ENCODE measurements at regions not wholly inside any gene's neighbourhood (a gene's known extent, or its start where the extent isn't known, plus 50 kb on each side); places are given as distances from the start of the nearest gene placed in this dataset.

DNA sequence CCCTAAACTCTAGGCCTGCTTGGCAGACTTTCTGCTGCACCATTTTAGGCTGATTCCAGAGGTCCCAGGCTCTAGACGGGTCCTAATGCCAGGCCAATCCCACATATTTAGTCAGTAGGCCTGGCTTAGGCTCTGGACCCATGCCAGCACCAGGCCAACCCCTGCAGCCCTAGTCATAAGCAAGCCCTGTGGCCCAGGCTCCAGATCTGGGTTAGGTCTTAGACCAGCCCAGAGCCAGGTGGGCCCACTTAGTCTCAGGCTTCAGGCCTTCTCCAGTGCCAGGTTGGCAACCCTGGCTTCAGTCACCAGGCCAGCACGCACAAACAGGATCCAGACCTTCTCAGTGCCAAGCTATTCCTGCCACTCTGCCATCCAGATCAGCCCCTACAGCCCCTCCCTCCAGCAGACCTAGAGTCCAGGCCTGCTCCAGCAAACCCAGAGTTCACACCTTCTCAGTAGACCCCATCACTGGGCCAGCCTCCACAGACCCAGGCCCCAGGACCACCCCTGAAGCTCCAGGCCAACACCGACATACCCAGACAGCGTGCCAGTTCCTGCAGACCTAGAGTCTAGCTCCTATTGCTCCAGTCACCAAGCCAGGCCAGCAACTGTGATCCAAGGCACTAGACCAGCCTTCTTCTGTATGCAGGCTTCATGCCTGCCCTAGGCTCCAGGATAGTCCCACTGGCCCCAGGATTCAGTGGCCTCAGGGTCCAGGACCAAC, 467.6 kb downstream of the RWDD3 start:
- no peaks in the 10 kb centered on the region for H3K27me3 ChIP-seq (ENCODE audit: low read length)
- no peak overlapping the region for H3K9ac ChIP-seq (ENCODE audit: low read length)
- H3K9me3 ChIP-seq (ENCODE audit: insufficient read depth, low read length): no peaks in the 10 kb centered on the region
- no peak overlapping the region for H3K27ac ChIP-seq (ENCODE audit: low read depth, low read length)
- no peak overlapping the region for H3K4me2 ChIP-seq (ENCODE audit: low read depth, low read length, poor library complexity, severe bottlenecking)
- H2AFZ ChIP-seq (ENCODE audit: low read depth, low read length, severe bottlenecking): no peak overlapping the region
- no peaks in the 10 kb centered on the region for H3K9me2 ChIP-seq (replicated peaks; ENCODE audit: insufficient read depth, low read length)
- H3K36me3 ChIP-seq (ENCODE audit: low read length): no peaks in the 10 kb centered on the region
- TF ChIP-seq, protein P1, sequence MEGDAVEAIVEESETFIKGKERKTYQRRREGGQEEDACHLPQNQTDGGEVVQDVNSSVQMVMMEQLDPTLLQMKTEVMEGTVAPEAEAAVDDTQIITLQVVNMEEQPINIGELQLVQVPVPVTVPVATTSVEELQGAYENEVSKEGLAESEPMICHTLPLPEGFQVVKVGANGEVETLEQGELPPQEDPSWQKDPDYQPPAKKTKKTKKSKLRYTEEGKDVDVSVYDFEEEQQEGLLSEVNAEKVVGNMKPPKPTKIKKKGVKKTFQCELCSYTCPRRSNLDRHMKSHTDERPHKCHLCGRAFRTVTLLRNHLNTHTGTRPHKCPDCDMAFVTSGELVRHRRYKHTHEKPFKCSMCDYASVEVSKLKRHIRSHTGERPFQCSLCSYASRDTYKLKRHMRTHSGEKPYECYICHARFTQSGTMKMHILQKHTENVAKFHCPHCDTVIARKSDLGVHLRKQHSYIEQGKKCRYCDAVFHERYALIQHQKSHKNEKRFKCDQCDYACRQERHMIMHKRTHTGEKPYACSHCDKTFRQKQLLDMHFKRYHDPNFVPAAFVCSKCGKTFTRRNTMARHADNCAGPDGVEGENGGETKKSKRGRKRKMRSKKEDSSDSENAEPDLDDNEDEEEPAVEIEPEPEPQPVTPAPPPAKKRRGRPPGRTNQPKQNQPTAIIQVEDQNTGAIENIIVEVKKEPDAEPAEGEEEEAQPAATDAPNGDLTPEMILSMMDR (IDR thresholded peaks at IDR 0.05; ENCODE audit: insufficient read depth, low read length, poor library complexity, severe bottlenecking): no peak
- TF ChIP-seq EZH2phosphoT487 (conservative IDR thresholded peaks at IDR 0.05; ENCODE audit: low read length): no peak
- no peak overlapping the region for H3K4me3 ChIP-seq (ENCODE audit: insufficient read depth, low read length, poor library complexity, severe bottlenecking)
- H3K79me2 ChIP-seq (ENCODE audit: insufficient read depth, low read length): no peaks in the 10 kb centered on the region
- no peaks in the 10 kb centered on the region for H3F3A ChIP-seq (ENCODE audit: insufficient read depth)
- H4K20me1 ChIP-seq (ENCODE audit: low read depth, low read length): no peaks in the 10 kb centered on the region

DNA sequence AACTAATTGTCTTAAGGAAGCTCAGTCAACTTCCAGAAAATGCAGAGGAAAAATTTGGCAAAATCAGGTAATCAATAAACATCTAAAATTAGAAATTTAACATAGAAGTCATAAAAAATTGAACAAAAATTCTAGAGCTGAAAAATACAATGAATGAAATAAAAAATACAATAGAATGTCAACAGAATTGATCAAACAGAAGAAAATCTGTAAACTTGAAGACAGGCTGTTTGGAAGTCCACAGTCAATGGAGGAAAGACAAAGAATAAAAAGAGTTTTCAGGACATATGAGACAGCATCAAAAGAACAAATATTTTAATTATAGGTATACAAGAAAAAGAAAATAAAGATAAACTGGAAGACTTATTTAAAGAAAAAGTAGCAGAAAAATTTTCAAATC, 469.0 kb downstream of the RWDD3 start:
- H2AFZ ChIP-seq (ENCODE audit: low read depth, low read length, severe bottlenecking): no peak overlapping the region
- TF ChIP-seq, protein P1 (IDR thresholded peaks at IDR 0.05; ENCODE audit: insufficient read depth, low read length, poor library complexity, severe bottlenecking): no peak
- TF ChIP-seq EZH2phosphoT487 (conservative IDR thresholded peaks at IDR 0.05; ENCODE audit: low read length): no peak
- no peak overlapping the region for H3K4me3 ChIP-seq (ENCODE audit: insufficient read depth, low read length, poor library complexity, severe bottlenecking)
- H3K27ac ChIP-seq (ENCODE audit: low read depth, low read length): no peak overlapping the region
- H4K20me1 ChIP-seq (ENCODE audit: low read depth, low read length): no peaks in the 10 kb centered on the region
- H3K79me2 ChIP-seq (ENCODE audit: insufficient read depth, low read length): no peaks in the 10 kb centered on the region
- no peak overlapping the region for H3K9ac ChIP-seq (ENCODE audit: low read length)
- no peaks in the 10 kb centered on the region for H3K27me3 ChIP-seq (ENCODE audit: low read length)
- H3K9me3 ChIP-seq (ENCODE audit: insufficient read depth, low read length): no peaks in the 10 kb centered on the region
- no peaks in the 10 kb centered on the region for H3K9me2 ChIP-seq (replicated peaks; ENCODE audit: insufficient read depth, low read length)
- H3F3A ChIP-seq (ENCODE audit: insufficient read depth): no peaks in the 10 kb centered on the region
- no peaks in the 10 kb centered on the region for H3K36me3 ChIP-seq (ENCODE audit: low read length)
- no peak overlapping the region for H3K4me2 ChIP-seq (ENCODE audit: low read depth, low read length, poor library complexity, severe bottlenecking)

DNA sequence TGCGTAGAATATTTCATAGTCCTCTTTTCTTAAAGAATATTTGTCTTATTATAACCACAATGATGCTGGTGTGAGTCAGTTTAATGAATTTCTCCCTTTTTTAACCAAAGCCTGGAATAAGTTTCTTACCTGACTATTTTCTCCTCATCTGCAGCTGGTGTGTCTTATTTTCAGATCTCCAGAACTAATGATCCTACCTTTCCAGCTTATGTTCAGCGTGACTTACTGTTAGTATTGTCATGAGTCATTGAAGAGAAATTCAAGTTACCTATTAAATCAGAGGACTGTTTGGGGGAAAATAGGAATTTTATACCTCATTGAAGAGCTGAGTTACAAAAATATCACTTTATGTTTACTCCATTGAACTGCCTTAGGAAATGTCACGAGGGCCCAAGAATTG, 482.1 kb downstream of the RWDD3 start:
- H3K27me3 ChIP-seq (ENCODE audit: low read length): no peaks in the 10 kb centered on the region
- no peak overlapping the region for H3K4me2 ChIP-seq (ENCODE audit: low read depth, low read length, poor library complexity, severe bottlenecking)
- H3K27ac ChIP-seq (ENCODE audit: low read depth, low read length): no peak overlapping the region
- no peaks in the 10 kb centered on the region for H4K20me1 ChIP-seq (ENCODE audit: low read depth, low read length)
- no peak for TF ChIP-seq EZH2phosphoT487 (conservative IDR thresholded peaks at IDR 0.05; ENCODE audit: low read length)
- TF ChIP-seq, protein P1 (IDR thresholded peaks at IDR 0.05; ENCODE audit: insufficient read depth, low read length, poor library complexity, severe bottlenecking): no peak
- H3K9ac ChIP-seq (ENCODE audit: low read length): no peak overlapping the region
- no peaks in the 10 kb centered on the region for H3K79me2 ChIP-seq (ENCODE audit: insufficient read depth, low read length)
- no peaks in the 10 kb centered on the region for H3K9me2 ChIP-seq (replicated peaks; ENCODE audit: insufficient read depth, low read length)
- no peak overlapping the region for H2AFZ ChIP-seq (ENCODE audit: low read depth, low read length, severe bottlenecking)
- H3K4me3 ChIP-seq (ENCODE audit: insufficient read depth, low read length, poor library complexity, severe bottlenecking): no peak overlapping the region
- H3F3A ChIP-seq (ENCODE audit: insufficient read depth): no peaks in the 10 kb centered on the region
- H3K36me3 ChIP-seq (ENCODE audit: low read length): no peaks in the 10 kb centered on the region
- H3K9me3 ChIP-seq (ENCODE audit: insufficient read depth, low read length): no peaks in the 10 kb centered on the region
